Hematopoietic multipotent progenitor cell treated with erythropoietin and hydrocortisone succinate and interleukin-3 and kit ligand, for 8 days (in vitro differentiated cells): ENCODE measurements at regions not wholly inside any gene's neighbourhood (a gene's known extent, or its start where the extent isn't known, plus 50 kb on each side); places are given as distances from the start of the nearest gene placed in this dataset.

Experiments used
- DNase-seq: peaks from one replicate; pipeline ENCODE4 v3.0.0-alpha.2; 2015

DNA sequence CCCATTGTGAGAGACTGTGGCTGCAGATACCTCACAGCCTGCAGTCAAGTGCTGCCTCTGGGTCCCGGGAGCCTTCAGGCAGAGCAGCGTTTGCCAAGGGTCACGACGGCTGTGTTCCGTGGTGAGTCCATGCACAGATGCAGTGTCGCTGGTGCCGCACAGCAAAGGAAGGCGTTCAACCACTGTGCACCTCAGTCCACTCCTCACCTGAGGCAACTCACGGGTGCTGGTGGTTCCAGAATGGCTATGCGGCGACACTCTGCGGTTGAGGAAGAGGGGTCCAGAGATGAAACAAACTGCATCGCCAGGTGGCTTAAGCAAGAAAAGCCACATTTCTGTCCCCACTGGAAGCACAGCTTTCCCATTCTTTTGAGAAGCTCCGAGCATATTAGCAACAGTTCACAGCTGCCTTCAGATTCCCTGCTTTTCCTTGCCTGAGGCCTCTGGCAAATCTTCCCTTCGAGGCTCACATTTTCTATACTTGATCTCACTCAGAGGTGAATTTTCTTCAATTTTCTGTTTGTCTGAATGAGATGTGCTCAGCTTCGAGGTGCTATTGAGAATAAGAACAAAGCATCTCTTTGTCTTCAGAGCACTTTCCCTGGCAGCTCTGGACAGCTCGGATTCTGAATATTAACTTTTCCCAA, 208.8 kb upstream of the TWIST2 start:
- DNase-seq = no peak

- no peak for DNase-seq
Observed at GRCh38 chr2:238640486-238640885, 207.4 kb upstream of the TWIST2 start.

- DNase-seq = no peak
Observed at GRCh38 chr2:238642973-238643372, 204.9 kb upstream of the TWIST2 start.

DNA sequence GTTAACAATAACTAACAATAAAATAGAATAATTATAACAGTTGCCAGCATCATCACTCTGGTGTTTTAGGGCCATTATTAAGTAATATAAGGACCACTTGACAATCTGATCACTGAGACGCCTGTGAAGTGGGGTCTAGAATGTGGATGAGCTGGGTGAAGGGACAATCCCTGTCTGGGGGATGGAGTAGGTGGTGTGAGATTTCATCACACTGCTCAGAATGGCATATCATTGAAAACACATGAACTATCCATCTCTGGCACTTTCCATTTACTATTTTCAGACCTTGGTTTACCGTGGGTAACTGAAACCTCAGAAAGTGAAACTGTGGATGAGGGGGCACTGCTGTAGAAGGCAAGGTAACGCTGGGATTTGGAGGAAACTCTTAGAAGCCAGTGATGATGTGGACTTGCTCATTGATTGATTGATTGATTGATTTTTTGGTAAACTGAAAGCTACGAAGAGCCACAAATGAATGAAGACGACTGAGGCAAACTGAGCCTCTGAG, 204.4 kb upstream of the TWIST2 start:
- DNase-seq = no peak

GRCh38 chr2:238644095-238645081, 203.5 kb upstream of the TWIST2 start:
- no peak for DNase-seq

GRCh38 chr2:238645095-238645494, 202.8 kb upstream of the TWIST2 start:
- DNase-seq = no peak

DNA sequence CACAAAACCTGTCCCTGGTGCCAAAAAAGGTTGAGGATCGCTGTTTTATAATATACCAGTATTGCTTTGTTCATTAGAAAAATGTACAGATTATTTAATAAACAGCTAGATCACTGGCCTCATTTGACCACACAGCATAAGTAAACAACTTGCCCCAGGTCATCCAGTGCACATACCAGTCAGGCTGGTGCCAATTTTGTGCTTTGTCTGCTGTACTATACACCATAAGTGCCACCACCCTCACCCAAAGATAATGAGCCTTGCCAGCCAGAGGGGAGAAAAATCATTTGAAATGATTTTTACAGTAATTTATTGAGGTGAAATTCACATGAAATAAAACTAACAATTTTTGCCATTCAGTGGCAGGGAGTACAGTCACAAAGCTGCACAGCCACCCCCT, 202.2 kb upstream of the TWIST2 start:
- DNase-seq = no peak

DNA sequence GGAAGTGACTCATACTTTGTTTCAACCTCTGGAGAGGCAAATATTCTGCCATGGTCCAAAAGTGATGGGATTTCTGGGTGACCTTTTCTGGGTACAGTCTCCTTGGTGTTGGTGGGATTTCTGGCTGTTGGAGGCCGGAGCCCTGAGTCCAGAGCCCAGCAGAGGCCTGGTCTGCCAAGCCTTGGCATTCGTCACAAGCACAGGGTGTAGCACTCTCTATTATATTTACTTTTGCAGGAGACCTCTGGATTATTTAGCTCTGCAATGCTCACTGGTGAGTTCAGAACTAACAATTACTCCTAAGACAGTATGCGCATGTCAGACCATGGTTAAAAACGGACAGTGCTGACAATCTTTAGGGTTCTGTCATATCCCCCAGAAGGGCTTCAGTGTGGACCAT, 201.6 kb upstream of the TWIST2 start:
- no peak for DNase-seq

DNA sequence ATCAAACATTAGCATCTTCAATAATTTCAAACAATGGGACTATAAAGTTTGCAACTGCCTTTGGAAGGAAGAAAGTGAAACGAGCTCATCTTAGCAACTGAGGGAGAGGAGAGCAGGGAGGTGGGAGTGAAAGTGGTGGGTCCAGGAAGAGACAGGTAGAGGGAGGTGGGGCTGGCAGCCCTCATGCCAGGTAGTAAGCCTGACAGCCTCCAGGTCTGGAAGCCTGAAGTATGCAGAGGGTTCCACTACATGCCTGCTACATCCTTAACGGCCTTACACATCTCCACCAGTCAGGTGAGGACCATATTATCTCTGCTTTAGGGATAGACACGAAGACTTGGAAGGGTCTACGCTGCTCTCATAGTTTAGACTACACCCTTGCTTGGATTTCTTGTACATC, 201.1 kb upstream of the TWIST2 start:
- DNase-seq = no peak

DNA sequence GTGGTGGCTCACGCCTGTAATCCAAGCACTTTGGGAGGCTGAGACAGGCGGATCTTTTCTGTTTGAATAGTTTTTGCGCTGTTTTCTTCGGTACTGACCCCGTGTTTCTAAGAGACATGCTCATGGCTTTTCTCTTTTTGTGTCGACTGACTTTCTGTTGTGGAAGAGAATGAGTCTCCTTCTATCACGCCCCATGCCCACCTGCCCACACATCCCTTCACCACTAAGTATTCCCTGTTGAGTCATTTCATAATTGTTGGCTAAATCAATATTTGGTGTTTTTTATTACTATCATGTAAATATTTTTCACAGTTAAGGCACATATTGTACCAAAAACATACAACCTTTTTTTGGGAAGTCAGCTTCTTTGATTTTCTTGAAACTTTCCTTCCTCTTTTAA, 198.8 kb upstream of the TWIST2 start:
- no peak for DNase-seq

- no peak for DNase-seq
Observed at GRCh38 chr2:238649936-238650518, 197.9 kb upstream of the TWIST2 start.

DNA sequence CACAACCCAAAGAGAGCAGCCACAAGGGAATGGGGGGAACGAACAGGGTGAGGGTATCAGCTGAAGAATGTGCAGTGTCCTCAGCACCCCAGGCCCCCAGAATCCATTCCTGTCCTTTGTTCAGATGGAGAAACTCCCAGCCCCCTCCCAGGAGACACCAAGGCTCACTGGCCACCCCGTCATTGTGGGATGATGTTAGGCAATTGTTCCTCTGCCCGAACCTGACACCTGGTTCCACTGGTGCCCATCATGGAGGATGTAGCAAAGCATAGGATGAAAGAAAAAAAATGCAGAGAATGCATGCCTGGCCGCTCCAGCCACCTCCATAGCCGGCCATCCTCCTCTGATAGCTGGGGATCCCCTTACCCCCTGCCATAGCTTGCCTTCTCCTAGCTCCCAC, 197.3 kb upstream of the TWIST2 start:
- no peak for DNase-seq

DNA sequence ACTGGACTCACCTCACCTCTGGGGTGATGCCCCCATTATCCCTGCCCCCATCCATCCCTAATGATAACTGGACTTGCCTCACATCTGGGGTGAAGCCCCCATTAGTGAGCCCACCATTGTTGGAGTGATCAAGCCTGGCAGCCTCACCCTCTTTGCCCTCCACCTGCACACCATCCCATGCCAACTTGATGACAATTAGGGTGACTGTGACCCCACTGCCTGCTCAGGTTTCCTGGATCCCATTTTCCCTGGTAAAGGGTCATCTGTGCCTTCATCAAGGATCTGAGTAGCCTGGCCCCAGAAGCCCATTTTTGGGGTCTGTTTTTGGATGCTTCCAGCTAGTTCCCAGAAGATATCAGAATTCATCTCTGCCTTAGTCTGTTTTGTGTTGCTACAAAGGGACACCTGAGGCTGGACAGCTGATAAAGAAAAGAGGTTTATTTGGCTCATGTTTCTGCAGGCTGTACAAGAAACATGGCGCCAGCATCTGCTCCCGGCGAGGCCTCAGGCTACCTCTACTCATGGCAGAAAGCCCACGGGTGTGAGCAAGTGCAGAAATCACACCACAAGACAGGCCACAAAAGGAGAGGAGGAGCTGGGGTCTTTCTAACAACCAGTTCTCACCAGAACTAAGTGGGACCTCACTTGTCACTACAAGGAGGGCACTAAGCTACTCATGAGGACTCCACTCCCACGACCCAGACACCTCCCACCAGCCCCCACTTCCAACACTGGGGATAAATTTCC, 196.4 kb upstream of the TWIST2 start:
- no peak for DNase-seq

DNA sequence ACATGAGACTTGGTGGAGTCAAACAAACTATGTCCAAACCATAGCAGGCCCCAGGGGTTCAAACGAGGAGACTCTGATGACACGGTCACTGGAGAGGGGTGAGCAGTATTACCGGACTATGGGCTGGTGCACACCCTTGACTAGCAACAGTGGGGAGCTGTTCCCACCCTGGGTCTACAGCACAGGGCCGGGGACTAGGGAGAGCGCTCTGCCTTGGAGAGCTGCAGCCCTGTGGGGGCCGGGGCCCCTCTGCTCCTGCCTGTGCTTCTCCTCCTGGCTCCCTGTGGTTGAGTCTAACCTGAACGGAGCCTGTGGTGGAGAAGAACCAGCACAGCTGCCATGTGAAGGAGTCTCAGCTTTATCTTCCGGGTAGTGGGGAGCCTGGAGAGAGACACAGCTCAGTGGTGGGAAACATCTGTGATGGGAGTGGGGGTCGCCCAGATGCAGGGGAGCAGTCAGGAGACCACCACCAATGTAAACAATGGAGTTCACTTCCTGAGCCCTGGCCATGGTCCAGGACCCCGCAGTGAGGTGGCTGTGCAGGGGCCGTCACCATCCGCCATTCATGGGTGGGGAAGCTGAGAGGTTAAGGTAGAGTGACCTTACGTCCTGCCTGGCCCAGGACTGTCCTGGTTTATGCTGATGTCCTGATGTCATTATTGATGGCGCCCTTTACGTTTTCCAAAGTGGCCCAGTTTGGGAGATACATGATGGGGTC, 195.7 kb upstream of the TWIST2 start:
- DNase-seq = no peak

- no peak for DNase-seq
Observed at GRCh38 chr2:238652771-238653157, 195.1 kb upstream of the TWIST2 start.

GRCh38 chr2:238653431-238654109, 194.3 kb upstream of the TWIST2 start:
- no peak for DNase-seq

- no peak for DNase-seq
Observed at GRCh38 chr2:238654479-238655197, 193.2 kb upstream of the TWIST2 start.

GRCh38 chr2:238655198-238655860, 192.6 kb upstream of the TWIST2 start:
- no peak for DNase-seq

DNA sequence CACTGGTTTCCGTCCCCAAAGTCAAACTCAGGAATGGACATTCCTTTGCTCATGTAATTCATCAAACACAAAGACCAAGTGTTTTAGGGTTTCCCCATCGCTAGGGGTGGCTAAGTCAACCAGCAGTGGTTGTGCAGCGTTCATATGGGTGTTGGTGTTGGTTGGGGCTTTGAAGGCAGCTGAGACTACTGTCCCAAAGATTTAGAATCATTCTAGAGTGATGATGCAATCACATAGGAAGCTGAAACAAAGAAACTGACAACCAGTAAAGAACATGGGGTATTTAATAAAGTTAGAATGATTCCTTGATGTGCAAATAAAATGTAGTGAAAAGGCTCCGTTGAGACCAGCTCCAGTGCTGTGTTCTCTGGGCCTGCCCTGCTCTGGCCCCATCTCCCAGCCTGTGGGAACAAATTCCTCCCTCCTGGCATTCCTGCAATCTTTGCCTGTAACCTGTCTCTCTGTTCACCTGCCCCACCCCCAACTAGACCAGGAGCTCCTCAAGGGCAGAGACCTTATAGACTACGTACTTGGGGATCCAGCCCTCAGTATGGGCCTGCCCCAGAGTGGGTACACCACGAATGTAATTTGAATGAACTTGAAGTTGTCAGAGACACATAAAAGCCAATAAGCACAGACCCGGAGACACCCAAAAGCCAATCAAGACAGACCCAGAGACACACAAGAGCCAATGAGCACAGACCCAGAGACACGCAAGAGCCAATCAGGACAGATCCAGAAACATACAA, 191.7 kb upstream of the TWIST2 start:
- DNase-seq = no peak
